ENCODE measurements at regions not wholly inside any gene's neighbourhood (a gene's known extent, or its start where the extent isn't known, plus 50 kb on each side); places are given as distances from the start of the nearest gene placed in this dataset.

GRCh38 chr20:43284486-43284885 is 94.8 kb upstream of the PTPRT start:
- no peak for DNase-seq (ENCODE audit: extremely low spot score, unreplicated experiment)
- Mint-ChIP-seq H3K27ac (ENCODE audit: unreplicated experiment) (no peak overlapping the region), H3K4me3 (ENCODE audit: unreplicated experiment) (no peak overlapping the region), H3K4me1 (ENCODE audit: unreplicated experiment) (no peaks in the 10 kb centered on the region), H3K9me3 (ENCODE audit: unreplicated experiment) (peaks cover 27% of the 10 kb centered on the region), H3K36me3 (ENCODE audit: unreplicated experiment) (no peaks in the 10 kb centered on the region), H3K27me3 (ENCODE audit: unreplicated experiment) (no peaks in the 10 kb centered on the region)
- no peak for TF ChIP-seq CTCF (IDR thresholded peaks at IDR 0.05)

GRCh38 chr20:43283126-43283525 is 93.4 kb upstream of the PTPRT start:
- no peak overlapping the region for H3K4me3 Mint-ChIP-seq (ENCODE audit: unreplicated experiment)
- H3K4me1 Mint-ChIP-seq (ENCODE audit: unreplicated experiment) = no peaks in the 10 kb centered on the region
- TF ChIP-seq CTCF (IDR thresholded peaks at IDR 0.05) = no peak
- peaks cover 19% of the 10 kb centered on the region for H3K9me3 Mint-ChIP-seq (ENCODE audit: unreplicated experiment)
- H3K27me3 Mint-ChIP-seq (ENCODE audit: unreplicated experiment) = no peaks in the 10 kb centered on the region
- no peak for DNase-seq (ENCODE audit: extremely low spot score, unreplicated experiment)
- H3K36me3 Mint-ChIP-seq (ENCODE audit: unreplicated experiment) = no peaks in the 10 kb centered on the region
- H3K27ac Mint-ChIP-seq (ENCODE audit: unreplicated experiment) = no peak overlapping the region

- no peak overlapping the region for H3K4me3 Mint-ChIP-seq (ENCODE audit: unreplicated experiment)
Observed at GRCh38 chr20:43271980-43272379, 82.3 kb upstream of the PTPRT start.

GRCh38 chr20:43265449-43265848 is 75.7 kb upstream of the PTPRT start:
- no peak for DNase-seq (ENCODE audit: extremely low spot score, unreplicated experiment)
- peaks cover 11% of the 10 kb centered on the region for H3K9me3 Mint-ChIP-seq (ENCODE audit: unreplicated experiment)
- H3K36me3 Mint-ChIP-seq (ENCODE audit: unreplicated experiment) = no peaks in the 10 kb centered on the region
- no peak overlapping the region for H3K27ac Mint-ChIP-seq (ENCODE audit: unreplicated experiment)
- no peak overlapping the region for H3K4me3 Mint-ChIP-seq (ENCODE audit: unreplicated experiment)
- H3K27me3 Mint-ChIP-seq (ENCODE audit: unreplicated experiment) = no peaks in the 10 kb centered on the region
- no peaks in the 10 kb centered on the region for H3K4me1 Mint-ChIP-seq (ENCODE audit: unreplicated experiment)
- TF ChIP-seq CTCF (IDR thresholded peaks at IDR 0.05) = no peak

More at GRCh38 chr20:43271980-43272379, 82.3 kb upstream of the PTPRT start:
- Mint-ChIP-seq H3K27ac (ENCODE audit: unreplicated experiment) (no peak overlapping the region), H3K27me3 (ENCODE audit: unreplicated experiment) (no peaks in the 10 kb centered on the region), H3K4me1 (ENCODE audit: unreplicated experiment) (no peaks in the 10 kb centered on the region), H3K36me3 (ENCODE audit: unreplicated experiment) (no peaks in the 10 kb centered on the region), H3K9me3 (ENCODE audit: unreplicated experiment) (peaks cover 10% of the 10 kb centered on the region)
- TF ChIP-seq CTCF (IDR thresholded peaks at IDR 0.05) = no peak
- no peak for DNase-seq (ENCODE audit: extremely low spot score, unreplicated experiment)

GRCh38 chr20:43263226-43263625 is 73.5 kb upstream of the PTPRT start:
- H3K4me3 Mint-ChIP-seq (ENCODE audit: unreplicated experiment) = no peak overlapping the region
- TF ChIP-seq CTCF (IDR thresholded peaks at IDR 0.05) = no peak
- H3K4me1 Mint-ChIP-seq (ENCODE audit: unreplicated experiment) = no peaks in the 10 kb centered on the region
- no peak for DNase-seq (ENCODE audit: extremely low spot score, unreplicated experiment)
- H3K27ac Mint-ChIP-seq (ENCODE audit: unreplicated experiment) = no peak overlapping the region
- peaks cover 23% of the 10 kb centered on the region for H3K9me3 Mint-ChIP-seq (ENCODE audit: unreplicated experiment)
- no peaks in the 10 kb centered on the region for H3K36me3 Mint-ChIP-seq (ENCODE audit: unreplicated experiment)
- no peaks in the 10 kb centered on the region for H3K27me3 Mint-ChIP-seq (ENCODE audit: unreplicated experiment)

Measured in osteocyte (in vitro differentiated cells).